Esophagus muscularis mucosa (tissue), 4 donors: ENCODE measurements at regions not wholly inside any gene's neighbourhood (a gene's known extent, or its start where the extent isn't known, plus 50 kb on each side); places are given as distances from the start of the nearest gene placed in this dataset.

Experiments
- DNase-seq: peaks from one replicate; pipeline ENCODE4 v3.0.0-alpha.2; 2017; ENCODE audit errors: extremely low spot score
- H3K27ac ChIP-seq, 4 donors: fragments of 200-600 bp; sonication (generic); replicated peaks in 1 of 4; 1 replicate in 3 of 4; 2 replicates in 1 of 4; pipeline ENCODE4 v1.5.1; 2016 to 2019; ENCODE audit warnings: mild to moderate bottlenecking in 1 of 4
- H3K27me3 ChIP-seq, 4 donors: fragments of 200-600 bp; sonication (generic); one replicate each; pipeline versions ENCODE4 v1.5.1 to v1.6.0; 2016 to 2019
- H3K36me3 ChIP-seq, 4 donors: fragments of 200-600 bp; sonication (generic); one replicate each; pipeline ENCODE4 v1.5.1; 2016 to 2019
- H3K4me1 ChIP-seq, 4 donors: fragments of 200-600 bp; sonication (generic); one replicate each; pipeline ENCODE4 v1.5.1; 2016 to 2019
- H3K4me3 ChIP-seq, 4 donors: fragments of 200-600 bp; sonication (generic); 1 replicate in 2 of 4; 2 replicates in 2 of 4; pipeline ENCODE4 v1.5.1; 2016 to 2019; ENCODE audit warnings: mild to moderate bottlenecking in 4 of 4, moderate library complexity in 1 of 4
- H3K9me3 ChIP-seq, 4 donors: fragments of 200-600 bp; sonication (generic); 1 replicate in 3 of 4; 2 replicates in 1 of 4; pipeline ENCODE4 v1.5.1; 2016 to 2019
- EP300 ChIP-seq: sonication (generic); formaldehyde crosslinking; IDR thresholded peaks from one replicate; pipeline ENCODE4 v1.6.1; 2017; ENCODE audit warnings: antibody characterized with exemption
- POLR2A ChIP-seq: fragments of 450-650 bp; IDR thresholded peaks from one replicate; pipeline ENCODE4 v1.6.1; 2017; ENCODE audit warnings: antibody characterized with exemption, moderate library complexity, mild to moderate bottlenecking, low read depth
- POLR2AphosphoS5 ChIP-seq, 2 donors: sonication (generic); formaldehyde crosslinking; IDR thresholded peaks; one replicate each; pipeline ENCODE4 v1.6.1; 2017; ENCODE audit warnings: antibody characterized with exemption in 2 of 2
- WGBS: methylation state at CpG from one replicate; pipeline ENCODE4 v1.1.5; 2018; 5-methylcytosine and 5-hydroxymethylcytosine counted together
- intact Hi-C: fragments of 100-400 bp; cut with DNase I; formaldehyde crosslinking; loops from one replicate; pipeline ENCODE4 v1.15.1; 2023
- TF ChIP-seq, protein P1 (sequence below), 3 experiments: fragments of 200-600 bp in 2 of 3; fragments of 450-650 bp in 1 of 3; sonication (generic) in 2 of 3; IDR thresholded peaks; one replicate each; pipeline ENCODE4 v1.5.1; 2017 to 2019; ENCODE audit warnings: antibody characterized with exemption in 3 of 3, mild to moderate bottlenecking in 2 of 3, moderate library complexity in 1 of 3

DNA sequence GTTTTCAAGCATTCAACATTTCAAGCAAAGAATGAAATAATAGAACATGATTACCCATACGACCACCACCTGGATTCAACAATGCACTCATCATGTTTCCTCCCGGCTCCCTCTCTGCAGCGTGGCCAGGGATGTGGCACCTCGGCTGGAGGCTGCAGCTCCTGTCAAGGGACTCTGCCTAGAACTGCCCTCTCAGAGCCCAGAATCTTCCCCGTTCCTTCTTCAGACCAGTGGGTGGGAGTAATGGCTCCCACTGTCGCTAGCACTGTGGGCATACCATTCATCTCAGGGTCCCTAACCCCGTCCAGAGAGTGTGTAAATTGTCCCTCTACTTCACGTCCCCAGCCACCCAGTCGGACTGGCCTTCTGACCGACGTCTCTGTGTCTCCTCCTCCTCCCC, 118.6 kb upstream of the COL5A1 start:
- peaks cover 0 to 5% (median 0%) of the 10 kb centered on the region in 4 donors for H3K4me1 ChIP-seq
- H3K4me3 ChIP-seq = no peak overlapping the region
- DNase-seq = no peak
- H3K27me3 ChIP-seq = peaks cover 0 to 13% (median 0%) of the 10 kb centered on the region in 4 donors
- TF ChIP-seq POLR2AphosphoS5 (IDR thresholded peaks at IDR 0.05) (no peak), POLR2A (no peak), EP300 (no peak)
- TF ChIP-seq, protein P1, sequence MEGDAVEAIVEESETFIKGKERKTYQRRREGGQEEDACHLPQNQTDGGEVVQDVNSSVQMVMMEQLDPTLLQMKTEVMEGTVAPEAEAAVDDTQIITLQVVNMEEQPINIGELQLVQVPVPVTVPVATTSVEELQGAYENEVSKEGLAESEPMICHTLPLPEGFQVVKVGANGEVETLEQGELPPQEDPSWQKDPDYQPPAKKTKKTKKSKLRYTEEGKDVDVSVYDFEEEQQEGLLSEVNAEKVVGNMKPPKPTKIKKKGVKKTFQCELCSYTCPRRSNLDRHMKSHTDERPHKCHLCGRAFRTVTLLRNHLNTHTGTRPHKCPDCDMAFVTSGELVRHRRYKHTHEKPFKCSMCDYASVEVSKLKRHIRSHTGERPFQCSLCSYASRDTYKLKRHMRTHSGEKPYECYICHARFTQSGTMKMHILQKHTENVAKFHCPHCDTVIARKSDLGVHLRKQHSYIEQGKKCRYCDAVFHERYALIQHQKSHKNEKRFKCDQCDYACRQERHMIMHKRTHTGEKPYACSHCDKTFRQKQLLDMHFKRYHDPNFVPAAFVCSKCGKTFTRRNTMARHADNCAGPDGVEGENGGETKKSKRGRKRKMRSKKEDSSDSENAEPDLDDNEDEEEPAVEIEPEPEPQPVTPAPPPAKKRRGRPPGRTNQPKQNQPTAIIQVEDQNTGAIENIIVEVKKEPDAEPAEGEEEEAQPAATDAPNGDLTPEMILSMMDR (IDR thresholded peaks at IDR 0.05) = no peak
- no peaks in the 10 kb centered on the region for H3K9me3 ChIP-seq
- no peaks in the 10 kb centered on the region for H3K36me3 ChIP-seq
- no peak overlapping the region for H3K27ac ChIP-seq
- 85% methylated on average over 11 of the region's 11 CpGs for WGBS
- intact Hi-C loops = no loop called here

DNA sequence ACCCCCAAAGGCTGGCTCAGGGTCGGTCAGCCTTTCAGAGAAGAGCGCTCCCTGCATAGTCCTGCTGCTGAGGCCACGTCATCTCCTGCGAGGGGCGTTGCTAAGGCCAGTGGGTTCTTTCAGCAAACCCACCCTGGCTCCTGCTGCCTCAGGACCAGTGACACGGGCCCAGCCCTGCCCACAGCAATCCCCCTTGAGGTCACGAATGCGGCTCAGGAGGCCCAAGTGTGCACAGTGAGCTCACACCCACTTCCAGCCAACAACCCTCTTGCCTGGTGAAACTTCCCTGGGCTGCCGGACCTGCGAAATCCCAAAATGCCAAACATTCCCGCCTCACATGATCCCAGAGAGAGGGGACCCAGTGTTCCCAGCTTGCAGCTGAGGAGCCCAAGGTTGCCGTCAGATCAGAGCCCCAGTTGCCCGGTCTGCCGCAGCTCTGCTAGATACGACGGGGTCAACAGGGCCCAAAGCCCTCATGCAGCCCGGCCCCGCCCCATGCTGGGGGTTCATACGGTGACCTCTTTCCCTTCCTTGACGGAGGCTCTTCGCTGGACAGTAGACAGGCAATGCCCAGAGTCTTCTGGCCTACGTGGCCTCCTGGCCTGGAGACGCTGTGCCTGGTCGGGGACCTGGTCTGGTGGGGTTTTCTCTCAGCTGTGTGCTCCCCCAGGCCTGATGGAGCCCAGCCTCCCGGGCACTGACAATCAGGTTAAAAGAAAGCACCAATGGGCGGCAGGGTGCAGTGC, 116.4 kb upstream of the COL5A1 start:
- no peak for DNase-seq
- peaks cover 0 to 5% (median 0%) of the 10 kb centered on the region in 4 donors for H3K4me1 ChIP-seq
- H3K4me3 ChIP-seq = no peak overlapping the region
- H3K27ac ChIP-seq = no peak overlapping the region
- WGBS = 96% methylated on average over 24 of the region's 26 CpGs
- no peak for TF ChIP-seq POLR2A
- TF ChIP-seq EP300 = no peak
- TF ChIP-seq, protein P1 (IDR thresholded peaks at IDR 0.05) = no peak
- TF ChIP-seq POLR2AphosphoS5 (IDR thresholded peaks at IDR 0.05) = no peak
- H3K9me3 ChIP-seq = peaks cover 0 to 5% (median 2%) of the 10 kb centered on the region in 4 donors
- intact Hi-C loops = no loop called here
- peaks cover 0 to 13% (median 0%) of the 10 kb centered on the region in 4 donors for H3K27me3 ChIP-seq
- no peaks in the 10 kb centered on the region for H3K36me3 ChIP-seq

DNA sequence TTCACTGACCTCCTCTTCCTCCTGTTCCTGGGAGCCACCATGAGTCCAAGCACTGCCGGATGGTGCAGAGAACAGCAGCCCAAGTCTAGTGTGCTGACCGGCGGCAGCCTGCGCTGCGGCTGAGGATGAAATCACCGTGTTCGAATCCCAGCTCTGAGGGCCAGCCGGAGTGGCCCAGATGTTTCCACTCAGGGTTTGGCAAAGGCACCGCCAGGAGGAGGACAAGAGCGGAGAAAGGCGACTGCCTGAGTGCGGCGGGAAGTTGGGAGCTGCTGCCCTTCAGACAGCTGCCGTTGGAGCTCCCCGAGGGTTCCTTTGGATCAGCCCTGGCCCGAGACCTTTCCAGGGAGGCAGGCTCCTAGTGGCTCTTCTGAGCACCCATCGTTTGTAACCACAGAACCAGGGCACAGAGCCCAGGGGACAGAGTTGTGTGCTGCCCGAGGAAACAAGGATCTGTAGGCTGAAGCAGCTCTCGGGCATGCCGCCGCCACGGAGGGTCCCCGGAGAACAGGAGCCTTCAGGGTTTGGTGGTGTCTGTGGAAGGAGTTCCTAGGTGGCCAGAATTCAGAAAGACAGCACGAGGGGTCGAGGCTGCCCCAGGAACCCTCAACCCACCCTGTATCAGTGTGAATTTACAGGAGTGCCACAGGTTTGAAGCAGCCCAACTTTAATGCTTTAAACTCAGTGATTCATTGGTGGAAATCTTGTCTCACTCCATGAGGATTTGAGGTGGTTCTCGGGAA, 115.6 kb upstream of the COL5A1 start:
- peak overlapping the region; percentile 23 to 48 (median 43) for H3K27ac ChIP-seq
- 65% methylated on average over 21 of the region's 26 CpGs for WGBS
- intact Hi-C loops = no loop called here
- no peaks in the 10 kb centered on the region for H3K36me3 ChIP-seq
- peaks cover 0 to 13% (median 0%) of the 10 kb centered on the region in 4 donors for H3K27me3 ChIP-seq
- peaks cover 0 to 13% (median 10%) of the 10 kb centered on the region in 4 donors for H3K9me3 ChIP-seq
- H3K4me3 ChIP-seq = no peak overlapping the region
- TF ChIP-seq, protein P1 (IDR thresholded peaks at IDR 0.05) = no peak
- DNase-seq = no peak
- peaks cover 0 to 5% (median 0%) of the 10 kb centered on the region in 4 donors for H3K4me1 ChIP-seq

DNA sequence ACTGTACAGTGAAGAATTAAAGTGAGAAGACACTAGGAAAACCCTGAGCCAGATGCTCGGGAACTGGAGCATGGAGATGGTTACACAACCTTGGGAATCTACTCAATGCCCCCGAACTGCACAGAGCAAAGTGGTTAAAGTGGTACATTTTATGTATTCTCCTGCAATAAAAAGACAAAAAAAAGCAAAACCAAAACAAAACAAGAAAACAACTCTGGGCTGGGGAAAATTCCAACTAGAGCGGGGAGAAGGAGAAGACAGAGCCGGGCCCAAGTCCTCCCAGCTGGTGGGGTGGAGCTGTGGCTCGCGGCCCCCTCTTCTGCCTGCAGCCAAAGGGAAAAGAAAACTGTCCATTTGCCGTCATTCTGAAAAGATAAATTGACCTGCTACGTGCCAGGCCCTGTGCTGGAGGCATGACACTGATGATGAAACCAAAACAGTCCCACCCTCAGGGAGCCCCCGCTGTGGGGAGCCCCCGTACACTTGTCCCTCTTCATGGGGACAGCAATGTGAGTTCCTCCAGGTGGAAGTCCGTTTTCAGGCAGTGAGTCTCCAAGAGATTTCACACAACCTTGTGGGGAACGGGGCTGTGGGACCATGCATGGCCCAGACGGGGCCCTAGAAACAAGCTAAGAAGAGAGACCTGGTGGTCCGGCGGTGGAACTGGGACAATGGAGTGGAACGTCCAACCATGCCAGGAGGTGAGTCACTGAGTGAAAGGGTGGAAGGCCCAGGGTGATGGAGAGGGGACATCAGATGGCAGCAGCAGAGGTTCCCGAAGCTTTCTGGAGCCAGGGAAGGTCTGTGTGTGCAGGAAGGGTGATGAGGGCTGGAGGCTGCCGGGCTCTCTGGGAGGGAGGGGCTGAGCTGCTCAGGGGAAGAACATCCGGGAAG, 114.8 kb upstream of the COL5A1 start:
- Histone ChIP-seq H3K27me3 (peaks cover 0 to 13% (median 0%) of the 10 kb centered on the region in 4 donors), H3K4me3 (peak overlapping the region in 1 of 4 donors; percentile 20), H3K4me1 (peaks cover 0 to 5% (median 0%) of the 10 kb centered on the region in 4 donors), H3K27ac (peak overlapping the region; percentile 28 to 48 (median 43)), H3K36me3 (no peaks in the 10 kb centered on the region), H3K9me3 (peaks cover 0 to 18% (median 15%) of the 10 kb centered on the region in 4 donors)
- WGBS = 74% methylated on average over 19 of the region's 19 CpGs
- intact Hi-C loops = no loop called here
- DNase-seq = no peak
- TF ChIP-seq, protein P1 (IDR thresholded peaks at IDR 0.05) = no peak
- no peak for TF ChIP-seq POLR2A
- TF ChIP-seq EP300 = no peak
- no peak for TF ChIP-seq POLR2AphosphoS5 (IDR thresholded peaks at IDR 0.05)
